HL-60 (cell line): ENCODE measurements at regions not wholly inside any gene's neighbourhood (a gene's known extent, or its start where the extent isn't known, plus 50 kb on each side); places are given as distances from the start of the nearest gene placed in this dataset.

Experiments
- CTCF ChIP-seq: IDR thresholded peaks from one replicate; pipeline ENCODE4 v1.5.1; 2011; ENCODE audit warnings: low read length, control low read depth, inconsistent platforms; ENCODE audit not compliant: insufficient read depth
- GABPA ChIP-seq: IDR thresholded peaks from 2 replicates; pipeline ENCODE4 v1.6.1; 2012; ENCODE audit warnings: low read depth
- POLR2AphosphoS5 ChIP-seq: IDR thresholded peaks from 2 replicates; pipeline ENCODE4 v1.6.1; 2012; ENCODE audit warnings: low read depth
- REST ChIP-seq: IDR thresholded peaks from 2 replicates; pipeline ENCODE4 v1.6.1; 2012; ENCODE audit warnings: low read depth; ENCODE audit not compliant: insufficient replicate concordance
- SPI1 ChIP-seq: IDR thresholded peaks from 2 replicates; pipeline ENCODE4 v1.6.1; 2012; ENCODE audit warnings: low read depth, mild to moderate bottlenecking, borderline replicate concordance

- no peak for TF ChIP-seq POLR2AphosphoS5
- no peak for TF ChIP-seq CTCF
- TF ChIP-seq REST: no peak
- no peak for TF ChIP-seq GABPA
- no peak for TF ChIP-seq SPI1
These were observed 70.5 kb upstream of the SPRY4 start for GRCh38 chr5:142395334-142395733.
